22Rv1 (cell line): ENCODE measurements at regions not wholly inside any gene's neighbourhood (a gene's known extent, or its start where the extent isn't known, plus 50 kb on each side); places are given as distances from the start of the nearest gene placed in this dataset.

Experiments used
- ZFX ChIP-seq: fragments of 450-650 bp; IDR thresholded peaks from 2 replicates; pipeline ENCODE4 v1.6.1; 2017; ENCODE audit warnings: antibody characterized with exemption, borderline replicate concordance
- TF ChIP-seq, protein P1 (sequence below): fragments of 450-650 bp; IDR thresholded peaks from 2 replicates; pipeline ENCODE4 v1.5.1; 2017; ENCODE audit warnings: mild to moderate bottlenecking

DNA sequence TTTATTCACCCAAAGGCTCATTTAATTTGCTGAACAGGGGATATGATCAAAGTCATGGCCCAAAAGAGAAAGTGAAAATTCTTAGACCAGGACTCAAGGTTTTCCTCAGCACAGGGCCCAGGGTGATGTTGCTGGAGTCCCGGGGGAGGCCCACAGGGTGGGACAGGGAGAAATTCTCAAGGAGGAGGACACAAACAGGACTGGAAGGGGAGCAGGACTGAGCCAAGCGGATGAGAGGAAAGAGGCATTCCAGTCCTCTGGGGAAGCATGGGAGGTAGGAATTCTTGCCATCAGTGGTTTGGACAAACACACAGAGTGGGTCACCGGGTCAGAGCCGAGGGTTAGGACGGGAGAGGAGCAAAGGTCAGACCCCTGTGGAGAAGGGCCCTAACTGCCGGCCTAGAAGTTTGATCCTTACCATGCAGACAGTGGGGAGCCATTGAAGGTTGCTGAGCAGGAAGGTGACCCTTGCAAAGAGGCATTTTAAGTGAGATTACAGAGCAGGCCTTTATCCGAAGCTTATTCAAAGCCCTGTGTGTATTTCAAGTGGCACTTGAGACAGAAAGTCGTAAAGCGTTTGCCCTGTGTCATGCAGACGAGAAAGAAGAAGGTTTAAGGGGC is 68.4 kb upstream of the PTGR2 start:
- TF ChIP-seq, protein P1, sequence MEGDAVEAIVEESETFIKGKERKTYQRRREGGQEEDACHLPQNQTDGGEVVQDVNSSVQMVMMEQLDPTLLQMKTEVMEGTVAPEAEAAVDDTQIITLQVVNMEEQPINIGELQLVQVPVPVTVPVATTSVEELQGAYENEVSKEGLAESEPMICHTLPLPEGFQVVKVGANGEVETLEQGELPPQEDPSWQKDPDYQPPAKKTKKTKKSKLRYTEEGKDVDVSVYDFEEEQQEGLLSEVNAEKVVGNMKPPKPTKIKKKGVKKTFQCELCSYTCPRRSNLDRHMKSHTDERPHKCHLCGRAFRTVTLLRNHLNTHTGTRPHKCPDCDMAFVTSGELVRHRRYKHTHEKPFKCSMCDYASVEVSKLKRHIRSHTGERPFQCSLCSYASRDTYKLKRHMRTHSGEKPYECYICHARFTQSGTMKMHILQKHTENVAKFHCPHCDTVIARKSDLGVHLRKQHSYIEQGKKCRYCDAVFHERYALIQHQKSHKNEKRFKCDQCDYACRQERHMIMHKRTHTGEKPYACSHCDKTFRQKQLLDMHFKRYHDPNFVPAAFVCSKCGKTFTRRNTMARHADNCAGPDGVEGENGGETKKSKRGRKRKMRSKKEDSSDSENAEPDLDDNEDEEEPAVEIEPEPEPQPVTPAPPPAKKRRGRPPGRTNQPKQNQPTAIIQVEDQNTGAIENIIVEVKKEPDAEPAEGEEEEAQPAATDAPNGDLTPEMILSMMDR, result no peak
- no peak for TF ChIP-seq ZFX
